GOT3 (cell line): ENCODE measurements at regions not wholly inside any gene's neighbourhood (a gene's known extent, or its start where the extent isn't known, plus 50 kb on each side); places are given as distances from the start of the nearest gene placed in this dataset.

ENCODE experiments used
- DNase-seq: peaks from one replicate; lab custom pipeline; 2025; ENCODE audit warnings: mixed read lengths; lab: John Stamatoyannopoulos, UW

DNA sequence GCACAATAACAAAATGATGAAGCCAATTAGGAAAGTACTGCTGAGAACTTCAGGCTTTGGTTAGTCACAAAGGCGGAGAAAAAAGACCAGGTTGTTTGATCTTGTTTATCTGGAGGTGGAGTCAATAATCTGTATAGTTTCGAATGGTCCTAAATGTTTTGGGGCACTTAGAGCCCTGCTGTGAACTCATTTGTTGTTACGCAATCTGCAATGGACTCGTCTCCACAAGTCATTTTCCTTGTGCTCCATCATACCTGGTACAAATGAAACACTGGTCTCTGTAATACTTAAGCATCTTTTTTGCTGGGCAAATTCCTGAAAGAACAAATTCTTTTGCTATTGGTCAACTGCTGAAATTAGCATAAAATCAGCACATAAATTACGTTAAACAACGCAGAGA, 430.5 kb downstream of the GATA3 start:
- no peak for DNase-seq

DNA sequence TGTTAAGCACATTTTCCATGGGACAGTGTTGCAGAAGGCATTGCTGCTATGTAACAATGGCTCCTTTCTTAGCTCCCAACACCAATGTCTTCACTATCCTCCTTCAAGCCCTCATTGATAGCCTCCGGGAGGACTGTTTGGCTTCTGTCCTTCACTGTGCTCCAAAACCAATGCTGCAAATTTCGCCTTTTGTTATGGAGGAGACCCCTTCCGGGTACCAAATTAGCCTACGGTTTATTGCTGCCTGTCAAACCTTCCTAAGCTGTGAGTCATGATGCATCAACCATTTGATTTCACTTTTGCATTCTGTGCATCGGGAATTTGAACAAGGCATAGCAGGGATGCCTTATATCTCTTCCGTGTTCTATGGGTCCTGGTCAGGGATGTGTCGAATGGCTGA, 432.9 kb downstream of the GATA3 start:
- no peak for DNase-seq

DNA sequence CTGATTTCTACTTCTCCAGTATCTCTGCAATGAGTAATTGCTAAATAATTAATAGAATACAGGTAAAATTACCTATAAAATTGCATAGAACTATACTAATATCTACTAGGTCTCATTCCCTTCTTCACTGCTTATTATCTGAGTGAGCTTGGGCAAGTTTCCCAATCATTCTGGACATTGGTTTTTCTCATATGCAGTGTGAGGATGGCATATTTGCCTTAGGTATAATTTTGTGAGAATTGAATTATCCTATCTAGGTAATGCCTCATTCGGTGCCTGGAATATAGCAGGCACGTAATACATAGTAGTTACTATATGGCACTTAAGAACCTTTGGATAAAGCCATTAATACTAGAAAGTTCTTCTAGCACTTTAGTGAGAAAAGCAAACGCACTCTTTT, 434.7 kb downstream of the GATA3 start:
- no peak for DNase-seq

DNA sequence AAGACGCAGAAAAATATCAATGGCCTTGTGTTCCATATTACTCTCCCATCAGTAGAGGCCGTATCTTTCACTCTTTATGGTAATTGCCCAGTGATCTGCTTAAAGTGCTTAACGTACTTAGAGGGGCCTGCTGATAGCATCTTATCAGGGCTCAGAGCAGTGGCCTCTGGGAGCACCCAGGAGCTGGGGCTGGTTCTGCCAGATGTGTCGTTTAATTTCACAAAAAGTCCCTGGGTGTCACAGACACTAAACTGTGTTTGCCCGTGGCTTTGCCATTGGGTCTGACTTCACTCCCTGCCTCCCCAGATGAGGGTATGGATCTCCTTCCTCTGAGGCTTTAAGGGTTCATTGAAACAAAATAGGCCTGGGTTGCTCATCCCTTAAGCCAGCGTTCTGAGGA, 435.3 kb downstream of the GATA3 start:
- no peak for DNase-seq

DNA sequence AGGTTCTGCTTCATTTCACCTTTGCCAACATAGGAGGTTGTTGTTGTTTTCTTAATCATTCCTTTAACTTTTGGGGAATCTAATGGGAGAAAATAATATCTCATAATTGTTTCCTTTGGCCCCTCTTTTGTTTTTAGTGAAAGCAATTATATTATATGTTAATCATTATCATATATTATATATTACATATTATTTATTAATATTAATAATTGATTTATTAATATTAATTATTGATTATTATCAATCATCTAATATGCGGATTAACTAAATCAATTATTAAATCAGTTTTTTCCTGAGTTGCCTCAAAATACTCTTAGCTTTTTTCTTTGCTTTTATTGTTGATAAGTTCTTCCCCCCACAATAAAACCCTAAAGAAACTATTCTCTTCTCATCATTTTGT, 443.8 kb downstream of the GATA3 start:
- no peak for DNase-seq

DNA sequence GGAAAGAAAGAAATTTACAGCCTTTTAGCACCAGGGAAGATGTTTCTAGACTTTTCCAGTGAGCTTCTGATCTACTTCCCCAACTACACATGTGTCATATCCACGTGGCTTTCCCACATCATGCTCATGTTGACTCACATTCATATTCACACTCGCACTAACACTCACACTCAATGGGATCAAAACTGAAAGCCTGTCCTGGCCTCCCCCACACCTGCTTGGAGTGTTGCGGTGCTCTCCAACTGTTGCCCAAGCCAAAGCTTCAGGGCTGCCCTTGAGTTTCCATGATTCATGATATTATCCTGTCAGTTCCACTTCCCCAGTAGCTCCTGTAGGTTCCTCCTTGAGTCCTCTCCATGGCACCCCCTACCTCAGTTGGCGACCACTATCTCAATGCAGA, 444.4 kb downstream of the GATA3 start:
- no peak for DNase-seq

DNA sequence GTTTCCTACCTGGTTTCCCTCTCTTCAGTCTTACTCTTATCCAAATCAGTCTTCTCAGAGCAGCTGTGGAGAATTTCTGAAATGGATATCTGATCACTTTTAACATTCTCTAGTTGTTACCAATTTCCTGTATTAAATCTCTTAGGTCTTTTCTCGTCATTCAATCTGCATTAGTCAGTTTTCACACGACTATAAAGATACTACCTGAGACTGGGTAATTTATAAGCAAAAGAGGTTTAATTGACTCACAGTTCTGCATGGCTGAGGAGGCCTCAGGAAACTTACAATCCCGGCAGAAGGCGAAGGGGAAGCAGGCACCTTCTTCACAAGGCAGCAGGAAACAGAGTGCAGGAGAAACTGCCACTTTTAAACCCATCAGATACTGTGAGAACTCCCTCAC, 444.8 kb downstream of the GATA3 start:
- no peak for DNase-seq

DNA sequence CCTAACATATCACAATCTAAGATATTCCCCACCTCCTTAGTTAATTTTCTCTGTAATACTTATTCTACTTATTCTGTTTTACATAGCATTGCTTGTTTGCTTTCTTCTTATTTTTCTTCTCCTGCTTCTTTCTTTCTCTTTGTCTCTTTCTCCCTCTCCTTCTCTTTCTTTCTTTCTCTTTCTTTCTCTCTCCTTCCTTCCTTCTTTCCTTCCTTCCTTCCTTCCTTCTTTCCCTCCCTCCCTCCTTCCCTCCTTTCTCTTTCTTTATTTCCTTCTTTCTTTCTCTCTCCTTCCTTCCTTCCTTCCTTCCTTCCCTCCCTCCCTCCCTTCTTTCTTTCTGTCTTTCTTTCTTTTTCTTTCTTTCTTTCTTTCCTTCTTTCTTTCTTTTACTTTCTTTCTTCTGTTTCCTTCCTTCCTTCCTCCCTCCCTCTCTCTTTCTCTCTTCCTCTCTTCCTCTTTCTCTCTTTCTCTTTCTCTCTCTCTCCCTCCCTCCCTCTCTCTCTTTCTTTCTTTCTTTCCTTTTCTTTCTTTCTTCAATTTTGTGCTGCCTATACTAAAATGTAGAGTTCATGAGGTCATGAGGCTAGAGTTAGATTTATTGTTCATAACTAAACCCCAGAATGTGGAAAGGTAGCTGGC, 445.4 kb downstream of the GATA3 start:
- no peak for DNase-seq

DNA sequence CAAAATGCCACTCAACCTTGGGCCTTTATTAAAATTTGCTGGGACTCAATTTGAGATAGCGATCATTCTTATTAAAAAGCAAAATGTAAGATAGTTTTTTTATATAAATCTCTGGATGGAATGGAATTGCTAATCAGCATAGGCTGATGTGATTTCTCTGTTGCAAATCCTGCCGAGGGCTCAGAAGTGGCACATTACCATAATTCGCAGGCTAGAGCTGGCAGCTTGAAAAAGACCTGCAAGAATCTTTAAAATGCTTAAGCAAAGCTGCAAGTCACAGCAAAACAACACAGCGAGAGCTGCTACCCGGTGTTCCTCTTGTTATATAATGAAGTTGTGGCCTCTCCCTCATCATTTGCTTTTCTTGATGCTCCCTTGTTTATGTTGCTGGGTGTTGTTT, 448.1 kb downstream of the GATA3 start:
- DNase-seq = no peak

DNA sequence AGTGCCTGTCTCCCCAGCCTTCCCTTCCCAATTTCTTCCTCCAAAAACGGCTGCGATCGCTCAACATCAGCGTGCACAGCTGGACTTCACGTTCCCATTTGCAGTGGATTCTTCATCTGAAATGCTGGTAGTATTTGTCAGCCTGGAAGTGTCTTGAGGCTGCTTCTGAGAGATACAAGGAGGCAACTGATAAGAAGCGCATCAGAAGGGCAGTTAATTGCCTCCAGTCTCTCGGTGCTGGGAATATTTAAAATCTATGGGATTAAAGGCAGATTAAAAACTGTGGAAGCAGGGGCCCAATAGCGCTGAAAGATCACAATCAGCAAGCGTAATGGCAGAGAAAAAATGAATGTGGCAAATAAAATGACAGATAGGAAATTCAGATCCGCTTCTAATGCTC, 450.0 kb downstream of the GATA3 start:
- DNase-seq = no peak

DNA sequence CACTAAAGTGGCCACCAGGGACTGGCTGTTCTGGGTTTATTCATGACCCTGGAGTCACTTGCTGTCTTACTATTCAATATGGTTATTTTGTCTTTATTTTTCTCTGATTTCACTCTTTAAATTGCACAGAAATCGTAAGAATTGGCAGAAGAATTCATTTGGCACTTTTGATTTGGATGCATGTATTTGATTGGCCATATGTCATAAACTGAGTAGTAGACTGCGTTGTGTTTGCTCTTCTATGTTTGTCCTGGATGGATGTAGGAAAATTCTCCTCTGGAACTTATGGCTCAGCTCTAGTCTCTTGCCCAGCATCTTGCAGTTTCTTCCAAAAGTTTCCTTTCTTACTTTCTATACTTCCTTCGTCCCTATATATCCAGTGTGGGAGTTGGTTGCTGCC, 452.7 kb downstream of the GATA3 start:
- no peak for DNase-seq

DNA sequence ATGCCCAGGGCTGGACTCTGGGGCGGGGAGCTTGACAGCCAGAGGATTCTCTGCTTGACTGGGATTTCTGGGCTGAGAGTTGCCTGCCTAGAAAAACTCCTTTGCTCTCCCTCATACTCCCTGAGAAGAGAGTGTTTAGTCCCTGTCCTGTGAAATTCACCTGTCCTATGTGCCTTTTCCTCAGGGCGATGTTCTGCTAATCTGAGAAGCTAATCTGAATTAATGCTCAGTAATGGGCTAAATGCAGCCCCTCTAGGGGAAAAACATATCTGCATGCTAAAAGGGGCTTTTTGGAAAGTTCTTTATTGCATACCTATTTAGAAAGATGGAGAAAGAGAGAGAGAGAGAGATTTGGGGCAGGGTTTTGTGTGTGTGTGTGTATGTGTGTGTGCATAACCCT, 454.4 kb downstream of the GATA3 start:
- no peak for DNase-seq

DNA sequence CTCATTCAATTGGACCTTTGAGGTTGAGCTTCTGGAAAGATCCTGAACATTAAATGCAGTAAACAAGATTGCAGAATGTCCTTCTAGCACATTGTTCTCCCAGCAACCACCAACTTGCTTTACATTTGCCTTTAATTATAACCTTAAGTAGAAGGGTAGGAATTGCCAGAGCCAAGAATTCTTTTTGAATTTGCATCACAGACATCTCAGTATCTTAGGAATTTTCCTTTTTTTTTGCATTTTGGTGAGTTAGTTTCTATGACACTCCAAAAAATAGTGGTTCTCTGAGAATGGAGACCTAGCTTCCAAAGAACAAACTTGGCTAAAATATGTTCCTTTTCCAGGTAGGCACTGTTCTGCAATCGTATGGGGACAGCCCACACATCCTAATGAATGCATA, 456.0 kb downstream of the GATA3 start:
- DNase-seq = no peak

DNA sequence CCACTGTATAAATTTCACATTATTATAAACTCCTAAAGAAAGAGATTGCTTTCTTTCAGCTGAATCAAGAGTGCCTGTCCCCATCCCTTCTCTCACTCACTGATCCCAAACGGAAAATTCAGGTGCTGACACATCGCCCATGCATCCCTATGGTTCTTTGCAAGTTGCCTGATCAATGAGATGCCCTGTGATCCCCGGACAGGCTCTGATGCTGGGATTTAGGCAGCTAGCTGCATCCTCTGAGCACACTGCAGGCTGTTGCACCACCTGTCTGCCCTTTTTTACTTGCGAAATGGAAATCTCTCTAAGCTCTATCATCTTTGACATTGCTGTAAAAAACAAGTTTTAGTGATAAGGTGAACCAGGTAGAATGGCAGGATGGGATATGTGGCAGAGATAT, 456.5 kb downstream of the GATA3 start:
- no peak for DNase-seq

DNA sequence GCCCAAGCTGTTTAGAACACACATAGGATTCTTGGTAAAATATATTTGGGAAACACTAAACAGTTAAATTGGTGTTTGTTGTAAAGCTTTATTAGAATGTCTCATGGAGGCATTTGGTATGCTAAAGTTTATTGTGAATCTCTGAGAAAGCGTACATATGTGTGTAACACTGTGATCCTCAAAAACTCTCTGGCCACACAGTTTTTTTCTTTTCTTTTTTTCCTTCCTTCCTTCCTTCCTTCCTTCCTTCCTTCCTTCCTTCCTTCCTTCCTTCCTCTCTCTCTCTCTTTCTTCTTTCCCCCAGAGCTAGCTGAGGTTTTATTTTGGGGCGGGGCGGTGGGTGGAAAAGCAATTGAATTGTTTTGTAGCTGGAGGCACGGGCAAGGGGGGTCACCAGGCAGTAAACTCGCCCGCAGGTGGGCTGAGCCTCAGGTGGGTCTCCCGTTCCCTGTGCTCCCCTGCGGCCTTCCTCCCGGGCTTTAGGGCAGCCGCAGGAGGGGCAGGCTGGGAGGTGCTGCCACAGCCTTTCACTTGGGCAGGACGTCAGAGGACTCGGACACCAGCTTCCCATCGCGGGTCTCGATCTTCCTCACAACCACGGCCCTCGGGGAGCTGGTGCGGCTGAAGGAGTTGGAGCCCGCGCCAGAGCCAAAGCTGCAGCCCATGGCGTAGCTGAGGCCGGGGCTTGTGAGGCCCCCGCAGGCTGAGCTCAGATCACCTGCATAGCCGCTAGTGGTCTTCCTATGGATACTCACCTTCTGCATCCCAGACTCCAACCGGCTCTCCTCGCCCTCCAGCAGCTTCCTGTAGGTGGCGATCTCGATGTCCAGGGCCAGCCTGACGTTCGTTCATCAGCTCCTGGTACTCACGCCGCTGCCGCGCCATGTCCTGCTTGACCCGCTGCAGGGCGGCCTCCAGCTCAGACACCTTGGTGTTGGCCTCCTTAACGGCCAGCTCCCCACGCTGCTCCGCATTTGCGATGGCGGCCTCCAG, 459.0 kb downstream of the GATA3 start:
- DNase-seq = no peak

DNA sequence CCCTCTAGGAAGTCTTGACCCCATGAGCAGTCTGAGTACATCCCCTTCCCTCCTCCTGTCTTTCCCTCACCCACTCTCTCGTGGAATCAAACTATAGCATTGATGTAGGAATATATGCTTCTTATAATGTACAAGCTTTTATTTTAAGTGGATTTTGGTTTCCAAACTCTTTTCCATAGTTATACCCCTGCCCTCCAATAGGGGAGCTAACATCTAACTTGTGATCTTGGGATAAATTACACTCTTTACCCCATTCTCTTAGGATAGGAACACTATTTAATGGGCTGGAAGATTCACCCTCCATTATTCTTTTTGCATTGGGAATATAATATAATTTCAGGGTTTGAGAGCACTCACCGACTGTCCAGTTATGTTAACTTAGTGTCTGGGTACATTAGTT, 465.9 kb downstream of the GATA3 start:
- DNase-seq = no peak

DNA sequence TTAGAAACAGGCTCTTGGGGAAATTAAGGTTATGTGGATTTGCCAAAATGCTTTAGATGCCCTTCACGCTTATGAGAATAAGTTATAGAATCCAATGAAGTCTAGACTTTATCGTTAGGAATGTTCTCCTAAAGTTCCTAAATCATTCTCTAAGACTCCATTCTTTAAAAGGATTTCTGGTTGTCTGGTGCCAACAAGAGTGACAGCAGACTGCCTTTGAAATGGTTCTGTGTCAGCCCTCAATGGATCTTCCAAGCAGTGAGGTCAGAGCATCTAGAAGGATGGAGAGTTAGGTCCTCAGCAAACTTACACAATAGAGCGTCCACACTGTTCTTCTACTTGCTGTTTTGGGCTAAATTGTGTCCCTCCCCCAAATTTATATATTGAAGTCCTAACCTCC, 473.3 kb downstream of the GATA3 start:
- DNase-seq = no peak

DNA sequence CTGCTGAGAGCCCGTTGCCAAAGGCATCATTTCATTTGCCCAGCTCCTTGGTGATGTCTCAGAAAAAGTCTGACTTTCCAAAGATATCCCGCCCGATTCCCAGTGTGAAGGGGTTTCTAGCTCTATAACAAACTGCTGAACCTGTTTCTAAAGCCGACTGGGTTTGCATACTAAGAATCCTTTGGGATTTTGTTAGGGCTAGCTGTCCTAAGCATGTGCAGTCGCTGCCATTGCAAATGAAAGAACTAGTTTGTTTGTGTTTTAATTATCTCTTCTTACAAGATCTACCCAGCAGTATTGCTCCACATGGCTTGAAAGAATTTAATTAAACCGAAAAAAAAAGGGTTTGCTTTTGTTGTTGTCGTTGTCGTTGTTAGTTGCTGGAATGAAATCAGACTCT, 476.6 kb downstream of the GATA3 start:
- DNase-seq = no peak

DNA sequence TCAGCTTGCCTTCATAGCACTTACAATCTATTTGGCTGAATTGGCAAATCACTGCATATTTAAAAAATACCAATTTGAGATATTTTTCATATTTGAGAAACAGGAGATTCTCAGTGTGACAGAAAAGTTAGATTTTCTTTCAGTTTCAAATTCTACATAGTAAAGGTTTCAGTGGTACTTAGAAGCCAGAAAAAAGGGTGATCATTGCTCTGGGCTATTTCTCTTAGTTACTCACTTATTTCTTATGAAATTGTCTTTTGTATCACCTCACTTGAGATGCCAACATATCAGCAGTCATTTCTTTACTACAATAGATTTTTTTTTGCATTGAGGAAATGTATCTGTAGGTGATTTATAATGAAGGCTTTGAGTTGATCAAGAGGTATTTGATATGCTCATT, 478.2 kb downstream of the GATA3 start:
- DNase-seq = no peak

DNA sequence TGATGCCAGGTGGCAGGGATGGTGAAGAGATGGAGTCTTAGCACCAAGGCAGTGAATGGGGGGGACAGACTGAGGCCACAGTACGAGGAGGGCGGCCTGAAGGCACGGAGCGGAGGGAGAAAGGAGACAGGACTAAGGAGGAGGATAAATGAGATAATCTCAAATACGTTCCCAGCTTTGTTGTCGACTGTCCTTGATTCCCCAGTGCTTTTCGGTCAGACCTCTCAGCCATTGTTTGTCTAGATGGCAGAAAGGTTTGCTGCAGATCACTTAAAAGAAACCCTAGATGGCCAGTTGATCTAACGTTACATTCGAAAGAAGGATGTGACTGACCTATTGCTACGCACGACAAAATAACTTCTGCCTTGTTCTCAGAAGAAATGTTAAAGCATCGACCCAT, 479.0 kb downstream of the GATA3 start:
- no peak for DNase-seq

DNA sequence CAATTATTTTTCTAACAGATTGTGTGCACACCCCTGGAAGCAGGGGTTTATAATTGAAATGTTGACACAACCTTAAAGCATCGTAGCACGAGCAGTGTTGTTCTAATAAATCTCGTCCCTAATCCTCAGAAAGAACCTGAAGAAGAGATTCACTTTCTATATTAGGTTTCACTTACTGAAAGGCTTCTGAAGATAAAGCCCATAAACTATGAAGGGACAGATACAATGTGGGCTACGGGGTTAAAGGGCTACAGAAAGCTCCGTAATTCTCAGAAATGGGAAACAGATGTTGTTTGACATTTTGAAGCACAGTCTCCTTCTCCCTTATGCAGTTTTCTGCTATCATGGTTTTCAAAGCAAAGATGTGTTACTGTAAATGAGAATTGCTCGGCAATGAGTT, 479.6 kb downstream of the GATA3 start:
- DNase-seq = no peak

DNA sequence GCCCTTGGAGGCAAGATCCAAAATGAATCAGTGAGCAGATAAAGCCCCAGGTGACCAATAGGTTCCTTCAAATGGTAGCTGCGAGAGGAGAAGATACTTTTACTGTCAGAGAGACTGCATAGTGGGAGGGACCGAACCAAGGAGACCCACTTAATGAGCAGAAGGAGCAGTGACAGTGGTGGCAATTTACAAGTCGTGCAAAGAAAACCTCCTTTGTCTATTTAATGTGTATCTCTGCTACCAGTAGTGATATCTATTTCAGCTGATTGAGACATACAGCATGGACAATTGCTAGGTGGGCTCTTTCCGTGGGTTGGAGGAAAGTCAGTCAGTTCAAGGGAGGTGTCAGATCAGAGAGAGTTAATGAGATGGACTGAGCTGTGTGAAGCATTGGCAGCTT, 480.4 kb downstream of the GATA3 start:
- DNase-seq = no peak

DNA sequence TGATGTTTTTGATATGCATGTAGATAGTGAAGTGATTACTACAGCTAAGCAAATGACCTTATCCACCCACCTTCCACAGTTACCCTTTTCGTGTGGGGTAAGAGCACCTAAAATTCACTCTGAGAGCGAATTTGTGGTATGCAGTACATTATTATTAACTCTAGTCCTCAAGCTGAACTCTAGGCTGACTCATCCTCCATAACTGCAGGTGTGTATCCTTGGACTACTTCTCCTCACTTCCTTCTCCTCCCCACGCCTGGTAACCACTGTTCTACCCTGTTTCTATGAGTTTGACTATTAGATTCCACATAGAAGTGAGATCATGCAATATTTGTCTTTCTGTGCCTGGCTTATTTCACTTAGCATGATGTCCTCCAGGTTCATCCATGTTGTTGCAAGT, 484.6 kb downstream of the GATA3 start:
- no peak for DNase-seq
